ENCODE measurements at regions not wholly inside any gene's neighbourhood (a gene's known extent, or its start where the extent isn't known, plus 50 kb on each side); places are given as distances from the start of the nearest gene placed in this dataset.

DNA sequence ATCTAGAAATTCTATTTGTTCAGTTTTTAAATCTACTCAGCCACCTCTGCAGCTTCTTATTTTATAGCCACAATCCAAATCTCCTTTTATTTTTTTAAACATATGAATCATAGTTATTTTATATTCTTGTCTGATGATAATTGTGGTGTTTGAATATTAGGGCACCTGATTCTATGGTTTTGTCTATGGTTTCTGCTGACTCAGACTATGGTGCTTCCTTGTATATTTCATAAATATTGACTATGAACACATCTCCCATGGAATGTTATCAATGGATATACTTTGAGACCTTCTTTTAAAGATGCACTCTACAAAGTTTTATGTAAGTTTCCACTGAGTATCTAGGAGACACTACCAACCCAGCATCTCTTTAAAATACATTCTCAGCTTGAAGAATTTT is 1027.0 kb upstream of the AUTS2 start:
- TF ChIP-seq POLR2AphosphoS5 (IDR thresholded peaks at IDR 0.05; ENCODE audit: low read depth): no peak
- TF ChIP-seq, protein P1, sequence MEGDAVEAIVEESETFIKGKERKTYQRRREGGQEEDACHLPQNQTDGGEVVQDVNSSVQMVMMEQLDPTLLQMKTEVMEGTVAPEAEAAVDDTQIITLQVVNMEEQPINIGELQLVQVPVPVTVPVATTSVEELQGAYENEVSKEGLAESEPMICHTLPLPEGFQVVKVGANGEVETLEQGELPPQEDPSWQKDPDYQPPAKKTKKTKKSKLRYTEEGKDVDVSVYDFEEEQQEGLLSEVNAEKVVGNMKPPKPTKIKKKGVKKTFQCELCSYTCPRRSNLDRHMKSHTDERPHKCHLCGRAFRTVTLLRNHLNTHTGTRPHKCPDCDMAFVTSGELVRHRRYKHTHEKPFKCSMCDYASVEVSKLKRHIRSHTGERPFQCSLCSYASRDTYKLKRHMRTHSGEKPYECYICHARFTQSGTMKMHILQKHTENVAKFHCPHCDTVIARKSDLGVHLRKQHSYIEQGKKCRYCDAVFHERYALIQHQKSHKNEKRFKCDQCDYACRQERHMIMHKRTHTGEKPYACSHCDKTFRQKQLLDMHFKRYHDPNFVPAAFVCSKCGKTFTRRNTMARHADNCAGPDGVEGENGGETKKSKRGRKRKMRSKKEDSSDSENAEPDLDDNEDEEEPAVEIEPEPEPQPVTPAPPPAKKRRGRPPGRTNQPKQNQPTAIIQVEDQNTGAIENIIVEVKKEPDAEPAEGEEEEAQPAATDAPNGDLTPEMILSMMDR (conservative IDR thresholded peaks at IDR 0.05; ENCODE audit: low read depth in 2 of 2): no peak
- TF ChIP-seq CREB1 (CRISPR knock-in tag; IDR thresholded peaks at IDR 0.05; ENCODE audit: low read depth): no peak
